Head of caudate nucleus (tissue), 42 donors: ENCODE measurements at regions not wholly inside any gene's neighbourhood (a gene's known extent, or its start where the extent isn't known, plus 50 kb on each side); places are given as distances from the start of the nearest gene placed in this dataset.

ENCODE experiments used
- DNase-seq, 42 donors: peaks; one replicate each; pipeline versions ENCODE4 v3.0.0 to v3.0.0-alpha.2; 2020 to 2021; ENCODE audit warnings: mixed read lengths in 7 of 42
- intact Hi-C: fragments of 100-400 bp; cut with DNase I; formaldehyde crosslinking; loops from one replicate; pipeline ENCODE4 v1.15.0; 2022

- DNase-seq: no peak
Observed at GRCh38 chr13:54912367-54912766, 1883.8 kb downstream of the OLFM4 start.

GRCh38 chr13:54913668-54914067 is 1885.1 kb downstream of the OLFM4 start:
- intact Hi-C loops: no loop called here
- DNase-seq: no peak

More at GRCh38 chr13:54912367-54912766, 1883.8 kb downstream of the OLFM4 start:
- intact Hi-C loops: no loop called here

GRCh38 chr13:54927538-54927937 is 1898.9 kb downstream of the OLFM4 start:
- intact Hi-C loops: no loop called here
- no peak for DNase-seq

- no peak for DNase-seq
- intact Hi-C loops: no loop called here
Observed at GRCh38 chr13:54928071-54928470, 1899.5 kb downstream of the OLFM4 start.

- intact Hi-C loops: no loop called here
- DNase-seq: no peak
Observed at GRCh38 chr13:54934121-54934520, 1905.5 kb downstream of the OLFM4 start.

- intact Hi-C loops: no loop called here
- no peak for DNase-seq
Observed at GRCh38 chr13:54945973-54946372, 1917.4 kb downstream of the OLFM4 start.

- intact Hi-C loops: no loop called here
- no peak for DNase-seq
Observed at GRCh38 chr13:54949735-54950134, 1921.1 kb downstream of the OLFM4 start.

- intact Hi-C loops: no loop called here
Observed at GRCh38 chr13:54950546-54950945, 1921.9 kb downstream of the OLFM4 start.

GRCh38 chr13:54953786-54954185 is 1925.2 kb downstream of the OLFM4 start:
- DNase-seq: no peak
- intact Hi-C loops: no loop called here

More at GRCh38 chr13:54950546-54950945, 1921.9 kb downstream of the OLFM4 start:
- no peak for DNase-seq

- DNase-seq: no peak
- intact Hi-C loops: no loop called here
Observed at GRCh38 chr13:54958781-54959180, 1930.2 kb downstream of the OLFM4 start.

GRCh38 chr13:54965881-54966280 is 1937.3 kb downstream of the OLFM4 start:
- no peak for DNase-seq
- intact Hi-C loops: no loop called here

- DNase-seq: no peak
- intact Hi-C loops: no loop called here
Observed at GRCh38 chr13:54972838-54973237, 1944.2 kb downstream of the OLFM4 start.

- intact Hi-C loops: no loop called here
- DNase-seq: no peak
Observed at GRCh38 chr13:54975676-54976075, 1947.1 kb downstream of the OLFM4 start.

- intact Hi-C loops: no loop called here
- DNase-seq: no peak
Observed at GRCh38 chr13:54980651-54981050, 1952.0 kb downstream of the OLFM4 start.

GRCh38 chr13:54989418-54989817 is 1960.8 kb downstream of the OLFM4 start:
- intact Hi-C loops: no loop called here
- no peak for DNase-seq

GRCh38 chr13:54999399-54999907 is 1970.8 kb downstream of the OLFM4 start:
- intact Hi-C loops: no loop called here
- DNase-seq: no peak

- no peak for DNase-seq
- intact Hi-C loops: no loop called here
Observed at GRCh38 chr13:55000043-55000442, 1971.4 kb downstream of the OLFM4 start.

GRCh38 chr13:55000844-55001243 is 1972.2 kb downstream of the OLFM4 start:
- intact Hi-C loops: no loop called here

GRCh38 chr13:55001881-55002280 is 1973.3 kb downstream of the OLFM4 start:
- intact Hi-C loops: no loop called here
- no peak for DNase-seq

More at GRCh38 chr13:55000844-55001243, 1972.2 kb downstream of the OLFM4 start:
- no peak for DNase-seq

GRCh38 chr13:55007681-55008080 is 1979.1 kb downstream of the OLFM4 start:
- DNase-seq: no peak
- intact Hi-C loops: no loop called here

GRCh38 chr13:55013051-55013450 is 1984.4 kb downstream of the OLFM4 start:
- no peak for DNase-seq
- intact Hi-C loops: no loop called here

- DNase-seq: no peak
- intact Hi-C loops: no loop called here
Observed at GRCh38 chr13:55029280-55029679, 2000.7 kb downstream of the OLFM4 start.
